ENCODE measurements at regions not wholly inside any gene's neighbourhood (a gene's known extent, or its start where the extent isn't known, plus 50 kb on each side); places are given as distances from the start of the nearest gene placed in this dataset.
"Not testable (repeated sequence)": the region's sequence is repeated elsewhere in the genome, so short reads cannot be mapped to it uniquely, and the experiment has no call there.

GRCh38 chrX:39787999-39788398, 309.8 kb downstream of the BCOR start:
- no peak for DNase-seq

GRCh38 chrX:39788521-39788920, 309.2 kb downstream of the BCOR start:
- no peak for DNase-seq

GRCh38 chrX:39791691-39792090, 306.1 kb downstream of the BCOR start:
- no peak for DNase-seq

GRCh38 chrX:39795605-39796004, 302.2 kb downstream of the BCOR start:
- no peak for DNase-seq

GRCh38 chrX:39796856-39797255, 300.9 kb downstream of the BCOR start:
- no peak for DNase-seq

- DNase-seq, result not testable (repeated sequence)
These were observed 299.3 kb downstream of the BCOR start for GRCh38 chrX:39798488-39798887.

- DNase-seq, result no peak
These were observed 295.4 kb downstream of the BCOR start for GRCh38 chrX:39802354-39802753.

GRCh38 chrX:39802908-39803307, 294.9 kb downstream of the BCOR start:
- no peak for DNase-seq

- DNase-seq, result no peak
These were observed 292.7 kb downstream of the BCOR start for GRCh38 chrX:39805022-39805421.

- no peak for DNase-seq
These were observed 291.9 kb downstream of the BCOR start for GRCh38 chrX:39805825-39806224.

- peak; percentile 22 for DNase-seq
These were observed 289.3 kb downstream of the BCOR start for GRCh38 chrX:39808471-39808917.

- DNase-seq, result no peak
These were observed 288.4 kb downstream of the BCOR start for GRCh38 chrX:39809331-39809730.

- DNase-seq, result no peak
These were observed 286.9 kb downstream of the BCOR start for GRCh38 chrX:39810901-39811300.

GRCh38 chrX:39811376-39811775, 286.4 kb downstream of the BCOR start:
- no peak for DNase-seq

GRCh38 chrX:39813631-39814277, 284.0 kb downstream of the BCOR start:
- no peak for DNase-seq

- DNase-seq, result no peak
These were observed 283.4 kb downstream of the BCOR start for GRCh38 chrX:39814391-39814790.

GRCh38 chrX:39815631-39816030, 282.1 kb downstream of the BCOR start:
- peak; percentile 12 for DNase-seq

- DNase-seq, result no peak
These were observed 280.7 kb downstream of the BCOR start for GRCh38 chrX:39816871-39817731.

GRCh38 chrX:39817754-39818470, 279.8 kb downstream of the BCOR start:
- no peak for DNase-seq

- no peak for DNase-seq
These were observed 279.0 kb downstream of the BCOR start for GRCh38 chrX:39818750-39819149.

- no peak for DNase-seq
These were observed 277.6 kb downstream of the BCOR start for GRCh38 chrX:39819921-39820849.

- DNase-seq, result no peak
These were observed 276.6 kb downstream of the BCOR start for GRCh38 chrX:39820938-39821708.

All from NCI-H226 (cell line).